ENCODE measurements at regions not wholly inside any gene's neighbourhood (a gene's known extent, or its start where the extent isn't known, plus 50 kb on each side); places are given as distances from the start of the nearest gene placed in this dataset.
"Not testable (repeated sequence)": the region's sequence is repeated elsewhere in the genome, so short reads cannot be mapped to it uniquely, and the experiment has no call there.

DNA sequence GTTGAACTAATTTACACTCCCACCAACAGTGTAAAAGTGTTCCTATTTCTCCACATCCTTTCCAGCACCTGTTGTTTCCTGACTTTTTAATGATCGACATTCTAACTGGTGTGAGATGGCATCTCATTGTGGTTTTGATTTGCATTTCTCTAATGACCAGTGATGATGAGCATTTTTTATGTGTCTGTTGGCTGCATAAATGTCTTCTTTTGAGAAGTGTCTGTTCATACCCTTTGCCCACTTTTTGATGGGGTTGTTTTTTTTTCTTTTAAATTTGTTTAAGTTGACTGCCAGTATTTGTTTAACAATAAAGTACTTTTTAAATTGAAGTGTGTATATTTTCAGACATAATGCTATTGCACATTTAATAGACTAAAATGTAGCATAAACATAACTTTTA, 95.0 kb upstream of the ZC3H11B start:
- TF ChIP-seq, protein P1, sequence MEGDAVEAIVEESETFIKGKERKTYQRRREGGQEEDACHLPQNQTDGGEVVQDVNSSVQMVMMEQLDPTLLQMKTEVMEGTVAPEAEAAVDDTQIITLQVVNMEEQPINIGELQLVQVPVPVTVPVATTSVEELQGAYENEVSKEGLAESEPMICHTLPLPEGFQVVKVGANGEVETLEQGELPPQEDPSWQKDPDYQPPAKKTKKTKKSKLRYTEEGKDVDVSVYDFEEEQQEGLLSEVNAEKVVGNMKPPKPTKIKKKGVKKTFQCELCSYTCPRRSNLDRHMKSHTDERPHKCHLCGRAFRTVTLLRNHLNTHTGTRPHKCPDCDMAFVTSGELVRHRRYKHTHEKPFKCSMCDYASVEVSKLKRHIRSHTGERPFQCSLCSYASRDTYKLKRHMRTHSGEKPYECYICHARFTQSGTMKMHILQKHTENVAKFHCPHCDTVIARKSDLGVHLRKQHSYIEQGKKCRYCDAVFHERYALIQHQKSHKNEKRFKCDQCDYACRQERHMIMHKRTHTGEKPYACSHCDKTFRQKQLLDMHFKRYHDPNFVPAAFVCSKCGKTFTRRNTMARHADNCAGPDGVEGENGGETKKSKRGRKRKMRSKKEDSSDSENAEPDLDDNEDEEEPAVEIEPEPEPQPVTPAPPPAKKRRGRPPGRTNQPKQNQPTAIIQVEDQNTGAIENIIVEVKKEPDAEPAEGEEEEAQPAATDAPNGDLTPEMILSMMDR (IDR thresholded peaks at IDR 0.05), result not testable (repeated sequence)
- TF ChIP-seq POLR2AphosphoS5 (IDR thresholded peaks at IDR 0.05), result not testable (repeated sequence)

Data from esophagus muscularis mucosa (tissue), 3 donors.